ENCODE measurements at regions not wholly inside any gene's neighbourhood (a gene's known extent, or its start where the extent isn't known, plus 50 kb on each side); places are given as distances from the start of the nearest gene placed in this dataset.

GRCh38 chr5:97580746-97581145 lies 397.7 kb upstream of the RIOK2 start:
- no peak for DNase-seq (ENCODE audit: low read depth)
- TF ChIP-seq, protein P1, sequence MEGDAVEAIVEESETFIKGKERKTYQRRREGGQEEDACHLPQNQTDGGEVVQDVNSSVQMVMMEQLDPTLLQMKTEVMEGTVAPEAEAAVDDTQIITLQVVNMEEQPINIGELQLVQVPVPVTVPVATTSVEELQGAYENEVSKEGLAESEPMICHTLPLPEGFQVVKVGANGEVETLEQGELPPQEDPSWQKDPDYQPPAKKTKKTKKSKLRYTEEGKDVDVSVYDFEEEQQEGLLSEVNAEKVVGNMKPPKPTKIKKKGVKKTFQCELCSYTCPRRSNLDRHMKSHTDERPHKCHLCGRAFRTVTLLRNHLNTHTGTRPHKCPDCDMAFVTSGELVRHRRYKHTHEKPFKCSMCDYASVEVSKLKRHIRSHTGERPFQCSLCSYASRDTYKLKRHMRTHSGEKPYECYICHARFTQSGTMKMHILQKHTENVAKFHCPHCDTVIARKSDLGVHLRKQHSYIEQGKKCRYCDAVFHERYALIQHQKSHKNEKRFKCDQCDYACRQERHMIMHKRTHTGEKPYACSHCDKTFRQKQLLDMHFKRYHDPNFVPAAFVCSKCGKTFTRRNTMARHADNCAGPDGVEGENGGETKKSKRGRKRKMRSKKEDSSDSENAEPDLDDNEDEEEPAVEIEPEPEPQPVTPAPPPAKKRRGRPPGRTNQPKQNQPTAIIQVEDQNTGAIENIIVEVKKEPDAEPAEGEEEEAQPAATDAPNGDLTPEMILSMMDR (conservative IDR thresholded peaks at IDR 0.05; ENCODE audit: low read depth, low read length), result no peak
- H3K4me3 ChIP-seq (ENCODE audit: low read length), result no peak overlapping the region

- H3K4me3 ChIP-seq (ENCODE audit: low read length), result no peak overlapping the region
- TF ChIP-seq, protein P1 (conservative IDR thresholded peaks at IDR 0.05; ENCODE audit: low read depth, low read length), result no peak
- no peak for DNase-seq (ENCODE audit: low read depth)
These were observed 408.7 kb upstream of the RIOK2 start for GRCh38 chr5:97591781-97592180.

- DNase-seq (ENCODE audit: low read depth), result no peak
- no peak overlapping the region for H3K4me3 ChIP-seq (ENCODE audit: low read length)
- TF ChIP-seq, protein P1 (conservative IDR thresholded peaks at IDR 0.05; ENCODE audit: low read depth, low read length), result no peak
These were observed 417.4 kb upstream of the RIOK2 start for GRCh38 chr5:97600486-97600885.

- no peak for DNase-seq (ENCODE audit: low read depth)
These were observed 418.6 kb upstream of the RIOK2 start for GRCh38 chr5:97601651-97602050.

DNA sequence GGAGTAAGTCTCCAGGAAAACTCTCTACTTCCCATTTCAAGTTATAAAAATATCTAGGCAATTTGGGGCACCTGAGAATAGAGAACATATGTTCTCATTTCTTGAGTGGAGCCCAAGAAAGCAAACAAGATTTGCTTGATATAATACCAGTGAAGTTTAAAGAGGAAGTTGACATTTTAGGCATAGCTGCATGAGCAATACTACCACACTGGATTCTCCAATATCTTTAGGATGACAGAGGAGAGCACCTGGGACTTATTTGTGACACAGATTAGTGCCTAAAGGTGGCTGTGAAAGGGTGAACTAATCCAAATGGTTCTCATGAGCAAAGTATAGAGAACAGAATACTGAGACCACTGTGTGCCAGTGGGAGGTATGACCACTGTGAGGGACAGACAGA lies 423.5 kb upstream of the RIOK2 start:
- TF ChIP-seq, protein P1 (conservative IDR thresholded peaks at IDR 0.05; ENCODE audit: low read depth, low read length), result no peak
- no peak overlapping the region for H3K4me3 ChIP-seq (ENCODE audit: low read length)
- no peak for DNase-seq (ENCODE audit: low read depth)

More at GRCh38 chr5:97601651-97602050, 418.6 kb upstream of the RIOK2 start:
- TF ChIP-seq, protein P1 (conservative IDR thresholded peaks at IDR 0.05; ENCODE audit: low read depth, low read length), result no peak
- no peak overlapping the region for H3K4me3 ChIP-seq (ENCODE audit: low read length)

- H3K4me3 ChIP-seq (ENCODE audit: low read length), result no peak overlapping the region
- no peak for DNase-seq (ENCODE audit: low read depth)
- TF ChIP-seq, protein P1 (conservative IDR thresholded peaks at IDR 0.05; ENCODE audit: low read depth, low read length), result no peak
These were observed 425.5 kb upstream of the RIOK2 start for GRCh38 chr5:97608501-97608900.

DNA sequence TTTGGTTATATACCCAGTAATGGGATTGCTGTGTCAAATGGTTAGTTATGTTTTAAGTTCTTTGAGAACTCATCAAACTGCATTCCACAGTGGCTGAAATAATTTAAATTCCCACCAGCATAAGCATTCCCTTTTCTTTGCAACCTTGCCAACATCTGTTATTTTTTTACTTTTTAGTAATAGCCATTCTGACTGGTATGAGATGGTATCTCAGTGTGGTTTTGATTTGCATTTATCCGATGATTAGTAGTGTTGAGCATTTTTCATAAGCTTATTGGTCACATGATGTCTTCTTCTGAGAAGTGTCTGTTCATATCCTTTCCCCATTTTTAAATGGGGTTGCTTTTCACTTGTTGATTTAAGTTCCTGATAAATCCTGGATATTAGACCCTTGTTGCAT lies 435.7 kb upstream of the RIOK2 start:
- TF ChIP-seq, protein P1 (conservative IDR thresholded peaks at IDR 0.05; ENCODE audit: low read depth, low read length), result no peak
- no peak overlapping the region for H3K4me3 ChIP-seq (ENCODE audit: low read length)
- peak; percentile 83 for DNase-seq (ENCODE audit: low read depth)

Data from retinal pigment epithelial cell (primary cell).